ENCODE measurements at regions not wholly inside any gene's neighbourhood (a gene's known extent, or its start where the extent isn't known, plus 50 kb on each side); places are given as distances from the start of the nearest gene placed in this dataset.

DNA sequence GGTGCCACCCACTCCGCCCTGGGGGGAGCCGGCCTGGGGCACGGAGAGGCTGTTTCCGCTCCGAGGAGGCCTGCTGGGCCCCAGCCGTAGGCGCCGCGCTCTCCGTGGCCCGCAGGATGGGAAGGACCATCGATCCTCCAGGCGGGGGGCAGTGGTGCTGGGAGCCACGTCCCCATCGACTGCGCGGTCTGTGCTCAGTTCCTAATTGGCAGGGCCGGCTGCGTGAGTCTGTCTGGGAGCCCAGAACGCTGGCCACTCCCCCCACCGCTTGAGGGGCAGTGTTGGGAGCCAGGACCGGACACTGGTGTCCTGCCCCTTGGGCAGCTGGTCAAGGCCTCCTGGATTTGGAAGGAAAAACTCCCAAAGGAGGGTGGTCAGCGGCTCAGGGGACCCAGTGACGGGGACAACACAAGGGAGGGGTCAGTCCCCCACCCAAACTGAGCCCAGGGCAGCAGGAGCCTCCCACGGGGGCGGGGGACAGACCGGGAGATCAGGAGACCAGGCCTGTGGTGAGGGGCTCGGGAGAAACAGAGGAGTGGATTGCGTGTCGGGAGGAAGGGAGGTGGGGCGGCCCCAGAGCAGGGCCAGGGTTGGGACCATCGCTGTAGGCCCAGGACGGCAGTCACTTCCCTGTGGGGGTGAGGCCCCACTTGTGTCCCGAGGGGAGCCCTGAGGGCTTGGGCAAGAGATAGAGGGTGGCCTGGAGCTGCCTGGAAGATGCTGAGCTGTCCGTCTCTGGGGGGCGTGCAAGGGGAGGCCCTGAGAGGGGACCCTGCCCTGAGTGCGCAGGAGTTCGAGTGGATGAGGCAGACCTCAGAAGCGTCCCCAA lies 89.0 kb downstream of the UNCX start:
- CTCF ChIA-PET = no interaction called here
- Mint-ChIP-seq H3K27ac (no peak overlapping the region), H3K4me3 (no peak overlapping the region)

DNA sequence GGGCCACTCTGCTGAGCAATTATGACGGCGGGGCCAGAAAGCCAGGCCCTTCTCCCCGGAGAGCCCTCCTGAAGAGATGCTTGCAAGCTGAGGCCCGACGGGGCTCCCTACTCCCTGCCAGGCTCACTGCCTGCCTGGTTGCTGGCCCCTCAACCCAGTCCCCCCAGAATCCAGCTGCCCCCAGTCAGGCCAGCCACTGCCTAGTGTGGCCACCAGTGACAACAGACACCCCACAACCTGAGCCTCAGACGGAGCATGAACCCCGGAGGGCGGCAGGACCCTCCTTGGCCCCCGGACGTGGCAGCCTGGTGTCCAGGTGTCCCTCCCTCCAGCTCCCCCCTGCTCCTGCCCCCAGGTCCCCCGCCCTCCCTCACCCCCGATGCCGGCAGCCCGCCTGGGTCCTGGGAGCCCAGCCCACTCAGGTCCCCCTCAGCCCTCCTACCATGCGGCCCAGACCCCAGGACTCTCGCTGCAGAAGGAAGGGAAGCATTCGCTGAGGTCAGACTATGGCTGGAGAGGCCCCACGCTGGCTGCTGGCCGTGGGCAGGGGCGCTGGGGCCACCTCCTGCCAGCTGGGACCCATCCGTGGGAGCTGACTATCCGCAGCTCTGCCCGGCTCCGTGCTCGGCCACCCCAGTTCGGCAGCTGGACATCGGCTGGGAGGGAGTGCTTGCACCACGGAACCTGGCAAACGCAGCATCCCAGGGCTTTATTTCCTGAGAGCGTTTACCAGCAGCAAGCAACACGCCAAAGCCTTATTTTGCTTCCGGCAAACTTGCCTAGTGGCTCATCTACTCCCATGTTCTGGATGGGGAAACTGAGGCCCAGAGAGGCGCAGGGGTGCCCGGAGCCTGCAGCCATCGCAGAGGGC lies 89.8 kb downstream of the UNCX start:
- H3K27me3 Mint-ChIP-seq = peaks cover 6% of the 10 kb centered on the region
- H3K4me3 Mint-ChIP-seq = no peak overlapping the region
- H3K36me3 Mint-ChIP-seq = no peaks in the 10 kb centered on the region
- CTCF ChIA-PET = no interaction called here
- H3K4me1 Mint-ChIP-seq = no peaks in the 10 kb centered on the region
- peaks cover 2% of the 10 kb centered on the region for H3K9me3 Mint-ChIP-seq (ENCODE audit: low read depth)
- ATAC-seq (no peak), DNase-seq (no peak)
- H3K27ac Mint-ChIP-seq = no peak overlapping the region

More for the DNA sequence above, 89.0 kb downstream of the UNCX start:
- H3K4me1 Mint-ChIP-seq = no peaks in the 10 kb centered on the region
- no peaks in the 10 kb centered on the region for H3K36me3 Mint-ChIP-seq
- ATAC-seq (no peak), DNase-seq (no peak)
- H3K9me3 Mint-ChIP-seq (ENCODE audit: low read depth) = peaks cover 2% of the 10 kb centered on the region
- peaks cover 6% of the 10 kb centered on the region for H3K27me3 Mint-ChIP-seq

DNA sequence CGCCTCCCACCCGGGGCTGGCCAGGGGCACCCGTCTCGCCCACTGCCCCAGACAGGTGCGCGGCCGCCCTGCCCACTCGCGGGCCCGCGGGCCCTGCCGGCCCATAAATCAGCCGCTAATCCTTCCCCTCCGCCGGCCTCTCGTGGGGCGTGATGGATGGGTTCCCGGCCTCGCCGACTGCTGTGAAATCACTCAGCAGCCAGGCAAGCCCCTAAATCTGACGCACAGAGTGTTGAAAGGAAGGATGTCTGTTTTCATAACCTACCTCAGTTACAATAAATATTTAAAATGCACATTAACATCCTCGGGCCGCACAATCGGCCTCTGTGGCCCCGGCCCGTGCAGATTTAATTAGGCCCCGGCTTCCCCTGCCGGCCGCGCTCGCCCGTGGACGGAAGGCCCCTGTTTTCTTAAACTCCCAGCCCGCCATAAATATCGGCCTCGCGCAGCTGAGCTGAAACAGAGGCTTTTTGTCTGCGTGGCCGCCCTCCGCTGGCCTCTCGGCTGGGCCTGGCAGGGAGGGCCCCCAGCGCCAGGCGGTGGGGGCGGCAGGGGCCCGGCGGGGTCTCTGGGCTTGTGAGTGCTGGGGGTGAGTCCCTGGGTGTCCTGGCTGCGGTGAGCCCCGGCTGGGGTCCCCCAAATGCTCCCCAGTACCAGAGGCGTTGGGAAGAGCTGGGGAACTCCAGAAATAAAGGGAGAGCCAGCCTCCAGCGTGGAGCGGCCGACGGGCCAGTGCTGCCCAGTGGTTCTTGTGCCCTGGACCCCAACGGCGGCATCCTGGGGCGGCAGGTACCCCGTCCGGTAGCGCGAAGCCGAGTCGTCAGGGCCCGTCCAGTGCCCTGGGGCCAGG lies 90.7 kb downstream of the UNCX start:
- Mint-ChIP-seq H3K4me3 (no peak overlapping the region), H3K4me1 (no peaks in the 10 kb centered on the region), H3K36me3 (no peaks in the 10 kb centered on the region), H3K27me3 (peaks cover 6% of the 10 kb centered on the region), H3K9me3 (ENCODE audit: low read depth) (peaks cover 2% of the 10 kb centered on the region), H3K27ac (no peak overlapping the region)
- DNase-seq (no peak), ATAC-seq (no peak)
- CTCF ChIA-PET = no interaction called here

DNA sequence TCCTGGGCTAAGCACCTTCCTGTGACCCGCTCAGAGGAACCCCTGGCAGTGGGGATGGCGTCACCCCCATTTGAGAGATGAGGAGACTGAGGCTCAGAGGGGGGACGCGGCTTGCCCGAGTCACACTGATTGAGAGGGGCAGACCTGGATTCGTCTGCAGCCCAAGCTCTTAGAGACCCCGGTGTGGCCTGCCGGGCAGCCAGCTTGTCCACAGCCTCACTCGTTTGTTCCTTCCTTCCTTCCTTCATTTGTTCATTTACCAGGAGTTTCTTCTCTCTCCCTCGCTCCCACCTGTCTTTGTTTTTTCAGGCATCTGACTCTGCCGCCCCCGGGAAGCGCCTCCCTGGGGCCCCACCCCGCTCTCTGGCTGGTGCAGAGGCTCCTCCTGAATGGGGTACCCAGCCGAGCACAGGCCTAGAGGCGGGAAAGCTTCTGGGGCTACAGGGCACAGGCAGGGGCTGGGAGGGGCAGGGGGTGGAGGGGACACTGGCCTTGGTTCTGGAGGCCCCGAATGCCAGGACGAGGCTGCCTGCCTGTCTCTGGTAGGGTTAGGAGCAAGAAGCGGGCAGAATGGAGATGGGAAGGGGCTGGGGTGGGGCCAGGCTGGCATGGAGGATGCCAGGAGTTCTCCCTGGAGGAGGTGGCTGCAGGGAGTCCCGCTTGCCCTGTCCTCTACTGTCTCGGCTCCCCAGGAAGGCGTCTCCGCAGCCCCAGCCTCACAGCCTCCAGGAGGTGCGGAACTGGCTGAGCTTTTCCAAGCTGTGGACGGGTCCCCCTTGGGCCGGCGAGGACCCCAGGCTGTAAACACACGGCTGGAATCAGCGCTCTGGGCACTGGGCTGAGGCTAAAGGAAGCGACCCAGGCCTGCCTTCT lies 91.6 kb downstream of the UNCX start:
- H3K4me3 Mint-ChIP-seq = no peak overlapping the region
- CTCF ChIA-PET = no interaction called here
- no peaks in the 10 kb centered on the region for H3K9me3 Mint-ChIP-seq (ENCODE audit: low read depth)
- H3K4me1 Mint-ChIP-seq = no peaks in the 10 kb centered on the region
- H3K36me3 Mint-ChIP-seq = no peaks in the 10 kb centered on the region
- DNase-seq (no peak), ATAC-seq (no peak)
- peaks cover 6% of the 10 kb centered on the region for H3K27me3 Mint-ChIP-seq
- H3K27ac Mint-ChIP-seq = no peak overlapping the region

DNA sequence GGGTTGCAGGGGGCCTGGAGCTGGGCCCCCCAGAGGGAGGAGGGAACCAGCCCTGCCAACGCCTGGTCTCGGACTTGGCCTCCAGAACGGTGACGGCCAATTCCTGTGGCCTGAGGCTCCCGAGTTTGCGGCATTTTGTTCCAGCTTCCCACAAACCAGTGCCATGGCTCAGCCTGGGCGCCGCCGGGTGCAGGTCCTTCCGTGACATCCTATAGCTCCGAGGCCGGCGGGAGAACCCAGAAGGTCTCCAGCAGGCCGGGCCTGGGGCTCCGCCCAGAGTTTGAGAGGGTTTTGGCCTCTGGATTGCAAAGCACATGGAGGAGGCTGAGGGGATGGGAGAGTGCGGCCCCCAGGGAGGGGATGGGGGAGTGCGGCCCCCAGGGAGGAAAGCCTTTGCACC lies 92.6 kb downstream of the UNCX start:
- DNase-seq (no peak), ATAC-seq (no peak)
- Mint-ChIP-seq H3K27me3 (peaks cover 6% of the 10 kb centered on the region), H3K36me3 (no peaks in the 10 kb centered on the region), H3K27ac (no peak overlapping the region), H3K9me3 (ENCODE audit: low read depth) (no peaks in the 10 kb centered on the region), H3K4me3 (no peak overlapping the region), H3K4me1 (no peaks in the 10 kb centered on the region)
- CTCF ChIA-PET = no interaction called here

DNA sequence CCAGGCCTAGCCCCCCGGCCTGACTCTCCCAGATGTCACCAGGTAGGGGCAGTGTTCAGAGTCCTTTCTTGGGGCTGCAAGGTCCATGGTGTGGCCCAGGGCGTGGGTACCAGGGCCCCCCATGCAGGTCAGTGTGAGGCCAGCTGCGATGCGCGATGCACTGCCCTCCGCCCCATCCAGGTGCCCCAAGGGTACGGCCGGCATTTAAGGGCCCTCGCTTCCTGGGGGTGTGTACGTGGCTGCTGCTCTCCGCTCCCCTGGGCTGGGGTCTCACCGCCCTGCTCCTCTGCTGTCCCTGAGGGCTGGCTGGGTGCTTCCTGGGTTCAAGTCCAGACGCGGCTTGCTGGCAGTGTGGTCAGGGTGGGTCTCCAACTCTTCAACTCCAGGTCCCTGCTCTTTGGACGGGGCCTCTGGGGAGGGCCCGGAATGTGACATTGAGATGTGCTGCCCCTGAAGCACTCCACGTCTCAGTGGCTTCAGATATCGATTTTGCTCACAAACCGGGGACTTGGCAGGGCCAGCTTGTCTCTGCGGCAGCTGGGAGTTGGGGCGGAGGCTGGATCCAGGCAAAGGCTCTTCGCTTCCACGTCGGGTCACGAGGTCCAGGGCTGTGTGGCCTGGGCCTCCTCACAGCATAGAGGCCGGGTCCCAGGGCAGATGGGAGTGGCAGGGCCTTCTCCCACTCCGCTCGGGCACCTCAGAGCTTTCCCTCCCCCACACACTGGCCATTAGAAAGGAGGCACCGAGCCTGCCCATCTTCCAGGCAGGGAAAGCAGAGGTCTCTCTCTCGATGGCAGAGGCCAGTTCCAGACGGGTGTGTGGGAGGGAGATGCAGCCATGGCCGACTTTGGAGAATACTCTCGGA lies 93.2 kb downstream of the UNCX start:
- Mint-ChIP-seq H3K4me1 (no peaks in the 10 kb centered on the region), H3K4me3 (no peak overlapping the region), H3K27ac (no peak overlapping the region), H3K9me3 (ENCODE audit: low read depth) (no peaks in the 10 kb centered on the region), H3K36me3 (no peaks in the 10 kb centered on the region), H3K27me3 (peaks cover 6% of the 10 kb centered on the region)
- no peak for ATAC-seq
- CTCF ChIA-PET = no interaction called here
- no peak for DNase-seq

DNA sequence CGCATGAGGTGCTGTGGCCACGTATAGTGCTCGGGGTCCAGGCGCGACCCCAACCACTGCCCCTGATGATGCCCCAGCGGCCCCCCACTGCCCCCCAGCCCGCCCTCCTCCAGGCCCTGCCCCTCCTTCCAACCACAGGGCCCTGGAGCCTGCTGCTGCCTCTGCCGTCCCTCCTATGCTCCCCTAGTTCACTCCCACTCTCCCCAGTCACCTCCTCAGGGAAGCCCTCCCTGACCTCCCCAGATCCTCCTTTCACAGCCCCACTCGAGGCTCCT lies 93.8 kb downstream of the UNCX start:
- H3K4me1 Mint-ChIP-seq = no peaks in the 10 kb centered on the region
- no peak for ATAC-seq
- peaks cover 6% of the 10 kb centered on the region for H3K27me3 Mint-ChIP-seq
- H3K27ac Mint-ChIP-seq = no peak overlapping the region
- H3K36me3 Mint-ChIP-seq = no peaks in the 10 kb centered on the region
- CTCF ChIA-PET = no interaction called here
- H3K4me3 Mint-ChIP-seq = no peak overlapping the region
- H3K9me3 Mint-ChIP-seq (ENCODE audit: low read depth) = no peaks in the 10 kb centered on the region
- no peak for DNase-seq

DNA sequence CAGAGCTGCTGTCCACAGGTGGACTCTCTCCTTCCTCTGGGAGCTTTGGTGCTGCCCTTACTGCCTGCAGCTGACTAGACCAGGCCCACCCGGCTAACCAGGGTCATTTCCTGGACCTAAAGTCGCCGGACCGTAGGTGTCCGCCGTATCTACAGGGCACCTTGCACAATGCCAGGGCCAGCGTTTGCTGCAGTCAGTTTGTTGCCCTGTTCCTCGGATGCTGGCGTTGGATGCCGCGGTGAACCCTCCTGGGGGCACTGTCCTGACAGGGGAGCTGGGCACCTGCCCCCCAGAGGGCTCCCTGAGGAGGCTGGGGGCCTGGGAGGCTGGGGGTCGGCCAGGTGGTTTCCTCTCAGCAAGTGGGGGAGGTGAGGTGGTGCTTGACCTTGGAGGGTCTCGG lies 96.6 kb downstream of the UNCX start:
- H3K36me3 Mint-ChIP-seq = no peaks in the 10 kb centered on the region
- H3K4me3 Mint-ChIP-seq = no peak overlapping the region
- H3K27ac Mint-ChIP-seq = no peak overlapping the region
- DNase-seq = no peak
- no peaks in the 10 kb centered on the region for H3K27me3 Mint-ChIP-seq
- CTCF ChIA-PET = no interaction called here
- H3K9me3 Mint-ChIP-seq (ENCODE audit: low read depth) = no peaks in the 10 kb centered on the region
- H3K4me1 Mint-ChIP-seq = no peaks in the 10 kb centered on the region
- no peak for ATAC-seq

DNA sequence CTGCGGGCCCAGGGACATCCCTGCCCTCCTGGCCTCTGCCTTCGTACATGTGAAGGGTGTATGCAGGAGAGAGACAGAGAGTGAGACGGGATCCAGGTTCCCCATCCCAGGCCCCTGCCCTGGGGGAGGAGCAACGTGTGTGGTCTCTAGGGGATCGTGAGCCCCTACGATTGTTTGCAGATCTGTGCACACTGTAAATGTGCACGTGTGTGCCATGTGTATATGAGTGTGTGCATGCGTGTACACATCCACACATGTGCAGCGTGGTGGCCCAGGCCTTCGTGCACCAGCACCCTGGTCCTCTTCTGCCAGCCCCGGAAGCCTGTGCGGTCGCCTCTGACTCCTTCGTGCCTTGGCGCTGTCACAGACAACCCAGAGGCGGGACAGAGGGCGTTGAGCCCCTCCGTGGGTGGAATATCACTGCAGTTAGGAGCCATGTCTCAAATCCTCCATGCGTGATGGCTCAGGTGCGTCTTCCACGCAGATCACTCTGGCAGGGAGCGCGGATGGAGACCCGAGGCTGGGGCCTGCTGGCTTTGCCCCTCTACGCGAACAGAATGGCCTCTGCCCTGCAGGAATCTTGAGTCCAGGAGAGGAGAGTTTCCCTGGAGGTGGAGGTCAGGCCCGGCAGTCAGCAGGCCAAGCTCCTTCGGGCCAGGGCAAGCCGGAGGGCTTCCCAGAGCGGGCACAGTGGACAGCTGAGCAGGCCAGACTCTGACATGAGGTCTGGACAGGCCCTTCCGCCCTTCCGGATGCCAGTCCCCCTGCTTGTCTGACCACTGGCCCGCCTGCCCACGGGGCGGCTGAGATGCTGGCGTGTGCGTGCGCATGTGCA lies 97.5 kb downstream of the UNCX start:
- Mint-ChIP-seq H3K4me3 (no peak overlapping the region), H3K27ac (no peak overlapping the region), H3K4me1 (no peaks in the 10 kb centered on the region), H3K36me3 (peaks cover 1% of the 10 kb centered on the region), H3K9me3 (ENCODE audit: low read depth) (peaks cover 2% of the 10 kb centered on the region), H3K27me3 (no peaks in the 10 kb centered on the region)
- no peak for DNase-seq
- ATAC-seq = no peak
- CTCF ChIA-PET = no interaction called here

DNA sequence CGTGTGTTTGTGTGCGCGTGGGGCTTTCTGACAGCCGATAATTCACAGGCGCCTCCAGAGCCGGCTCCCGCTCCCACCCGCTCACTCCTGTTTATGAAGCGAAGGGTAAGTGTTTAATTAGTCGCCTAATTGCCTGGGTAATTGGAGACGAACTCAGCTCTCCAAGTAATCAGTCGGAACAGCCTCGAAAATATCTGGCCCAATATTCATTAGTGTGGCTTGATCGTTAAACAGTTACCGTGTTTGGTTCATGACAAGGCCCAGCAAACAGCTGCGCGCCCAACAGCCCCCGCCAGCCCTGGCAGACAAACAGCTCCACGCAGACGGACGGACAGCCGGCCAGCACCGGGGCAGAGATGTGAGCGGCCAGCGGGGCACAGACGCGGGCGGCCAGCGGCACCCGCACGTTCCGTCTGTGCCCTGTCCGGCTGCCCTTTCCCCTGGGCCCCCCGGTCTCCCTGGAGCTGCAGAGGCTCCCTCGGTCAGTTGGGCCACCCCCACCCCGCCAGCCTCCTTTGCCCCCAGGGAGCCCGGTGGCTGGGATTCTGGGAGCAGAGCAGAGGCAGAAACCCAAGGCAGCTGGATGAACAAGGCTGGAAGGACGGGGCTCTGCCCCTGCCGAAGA lies 98.2 kb downstream of the UNCX start:
- Mint-ChIP-seq H3K36me3 (peaks cover 1% of the 10 kb centered on the region), H3K4me1 (no peaks in the 10 kb centered on the region), H3K4me3 (no peak overlapping the region), H3K27me3 (no peaks in the 10 kb centered on the region), H3K9me3 (ENCODE audit: low read depth) (peaks cover 2% of the 10 kb centered on the region), H3K27ac (no peak overlapping the region)
- DNase-seq (no peak), ATAC-seq (no peak)
- CTCF ChIA-PET = no interaction called here

DNA sequence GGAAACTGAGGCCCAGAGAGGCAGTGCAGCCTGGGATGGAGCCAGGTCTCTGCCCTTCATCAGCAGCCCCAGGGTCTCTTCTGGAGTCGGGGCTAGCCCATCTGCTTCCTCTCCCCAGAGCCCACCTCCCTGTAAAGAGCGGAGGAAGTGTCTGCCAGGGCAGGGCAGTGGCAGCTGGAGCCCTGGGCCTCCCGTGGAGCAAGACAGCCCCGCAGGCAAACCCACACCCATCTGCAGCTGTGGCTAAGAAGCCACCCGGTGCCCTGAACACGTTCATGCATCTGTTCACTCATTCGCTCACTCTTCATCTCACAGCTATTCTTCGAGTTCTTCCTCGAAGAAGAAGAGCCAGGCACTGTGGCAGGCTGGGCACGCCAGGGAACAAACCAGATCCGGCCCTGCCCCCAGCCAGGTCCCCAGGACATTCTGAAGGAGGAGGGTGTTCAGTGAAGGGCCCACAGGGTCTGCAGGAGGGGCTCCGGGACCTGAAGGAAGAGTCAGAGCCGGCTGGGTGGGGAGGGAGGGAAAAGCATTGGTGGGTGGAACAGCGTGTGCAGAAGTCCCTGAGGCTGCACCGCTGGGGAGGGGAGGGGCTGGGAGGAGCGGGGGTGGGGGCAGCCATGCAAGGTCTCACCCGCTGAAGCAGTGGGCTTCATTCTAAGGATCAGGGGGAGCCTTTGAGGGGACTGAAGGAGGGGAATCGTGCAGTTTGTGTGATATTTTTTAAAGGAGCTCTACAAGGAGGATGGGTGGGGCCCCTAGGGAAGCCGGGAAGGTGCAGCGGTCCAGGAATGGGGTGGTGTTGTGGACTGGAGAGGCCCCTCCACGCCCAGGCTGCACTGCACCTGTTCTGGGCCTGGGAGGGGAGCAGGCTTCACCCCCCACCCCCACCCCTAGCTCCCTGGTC lies 99.1 kb downstream of the UNCX start:
- Mint-ChIP-seq H3K27me3 (no peaks in the 10 kb centered on the region), H3K27ac (no peak overlapping the region), H3K9me3 (ENCODE audit: low read depth) (peaks cover 2% of the 10 kb centered on the region), H3K36me3 (peaks cover 1% of the 10 kb centered on the region), H3K4me3 (no peak overlapping the region), H3K4me1 (no peaks in the 10 kb centered on the region)
- no peak for ATAC-seq
- no peak for DNase-seq
- CTCF ChIA-PET = no interaction called here
